ENCODE measurements at regions not wholly inside any gene's neighbourhood (a gene's known extent, or its start where the extent isn't known, plus 50 kb on each side); places are given as distances from the start of the nearest gene placed in this dataset.

DNA sequence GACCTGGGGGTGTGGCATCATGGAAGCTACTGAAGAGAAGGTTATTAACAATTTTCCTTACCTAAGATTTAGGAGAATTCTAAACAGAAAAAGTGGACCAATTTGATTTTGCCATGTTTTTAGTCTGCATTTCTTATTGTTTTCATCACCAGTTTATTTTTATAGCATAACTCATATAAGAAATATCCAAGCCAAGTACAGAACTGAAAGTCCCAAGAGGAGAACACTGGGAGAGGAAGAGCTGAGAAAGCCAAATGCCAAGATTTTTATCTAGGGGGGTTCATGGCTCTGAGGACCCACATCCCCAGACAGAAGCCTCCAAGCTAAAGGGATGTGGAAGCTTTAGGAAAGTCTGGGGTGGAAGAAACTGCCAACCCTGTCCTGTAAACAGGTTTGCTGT is 109.4 kb upstream of the DUSP10 start:
- in situ Hi-C loops (cut with MboI; ENCODE audit: low pct_ligation_motif_present in 1 of 4, low pct_unique_long_range_greater_than_20kb in 1 of 4, low sequenced_read_pairs in 3 of 4) = no loop called here
- intact Hi-C loops (cut with DNase I; ENCODE audit: low total_unique reads) = no loop called here

DNA sequence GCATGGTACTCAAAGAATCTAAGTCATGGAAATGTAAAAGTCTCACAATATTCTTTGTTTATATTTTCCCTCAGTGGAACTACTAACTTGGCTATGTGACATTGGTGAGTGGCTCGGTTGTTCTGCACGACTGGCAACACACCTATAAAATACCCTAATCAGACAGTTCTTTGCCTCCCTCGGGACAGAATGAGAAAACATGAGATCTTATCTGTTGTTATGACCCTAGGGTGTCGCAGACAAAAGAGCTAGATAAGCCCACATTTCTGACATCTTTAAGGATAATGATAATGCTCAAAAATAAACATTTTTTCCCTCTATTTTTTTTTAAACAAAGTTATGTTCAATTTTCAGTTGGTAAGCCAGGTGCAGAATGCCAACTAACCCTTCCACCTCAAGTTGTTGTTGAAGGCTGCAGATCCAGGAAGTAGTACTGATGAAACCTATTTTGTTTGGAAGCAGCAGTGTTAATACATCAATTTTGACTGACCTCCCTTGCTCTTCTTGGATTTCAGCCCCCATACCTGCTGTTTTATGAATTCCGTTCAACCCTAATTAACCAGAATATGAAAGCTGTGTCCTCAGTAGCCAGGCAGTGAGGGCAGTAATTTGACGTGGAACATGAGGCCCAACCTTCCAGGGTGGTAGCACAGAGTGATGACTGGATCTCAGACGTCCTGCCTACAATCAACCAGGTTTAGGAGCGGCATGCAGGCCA is 108.7 kb upstream of the DUSP10 start:
- in situ Hi-C loops (cut with MboI; ENCODE audit: low pct_ligation_motif_present in 1 of 4, low pct_unique_long_range_greater_than_20kb in 1 of 4, low sequenced_read_pairs in 3 of 4) (no loop called here), intact Hi-C loops (cut with DNase I; ENCODE audit: low total_unique reads) (no loop called here)
- Histone ChIP-seq H3K9me3 (no peaks in the 10 kb centered on the region), H3K36me3 (no peaks in the 10 kb centered on the region), H3K27ac (no peak overlapping the region), H3K4me3 (no peak overlapping the region), H3K4me1 (peaks cover 0 to 5% (median 0%) of the 10 kb centered on the region in 4 donors), H3K27me3 (no peaks in the 10 kb centered on the region)
- no peak for TF ChIP-seq POLR2AphosphoS5 (IDR thresholded peaks at IDR 0.05)
- TF ChIP-seq POLR2A (IDR thresholded peaks at IDR 0.05) = no peak
- no peak for TF ChIP-seq CTCF (IDR thresholded peaks at IDR 0.05)
- TF ChIP-seq EP300 (IDR thresholded peaks at IDR 0.05; ENCODE audit: low read depth) = no peak
- no peak for DNase-seq
- WGBS, 2 donors (ENCODE audit: low coverage in 1 of 2) = 81 to 95% methylated on average over 4 to 8 of the region's 8 CpGs

More for the DNA sequence above, 109.4 kb upstream of the DUSP10 start:
- Histone ChIP-seq H3K9me3 (no peaks in the 10 kb centered on the region), H3K27me3 (no peaks in the 10 kb centered on the region), H3K27ac (no peak overlapping the region), H3K4me3 (no peak overlapping the region), H3K4me1 (no peaks in the 10 kb centered on the region), H3K36me3 (no peaks in the 10 kb centered on the region)
- DNase-seq = no peak
- TF ChIP-seq EP300 (IDR thresholded peaks at IDR 0.05; ENCODE audit: low read depth) = no peak
- no peak for TF ChIP-seq POLR2AphosphoS5 (IDR thresholded peaks at IDR 0.05)

GRCh38 chr1:221849897-221850296 is 108.0 kb upstream of the DUSP10 start:
- no peaks in the 10 kb centered on the region for H3K36me3 ChIP-seq
- H3K4me3 ChIP-seq = no peak overlapping the region
- 89 to 100% methylated on average over 1 to 2 of the region's 2 CpGs for WGBS, 2 donors (ENCODE audit: low coverage in 1 of 2)
- intact Hi-C loops (cut with DNase I; ENCODE audit: low total_unique reads) (no loop called here), in situ Hi-C loops (cut with MboI; ENCODE audit: low pct_ligation_motif_present in 1 of 4, low pct_unique_long_range_greater_than_20kb in 1 of 4, low sequenced_read_pairs in 3 of 4) (no loop called here)
- peaks cover 0 to 5% (median 0%) of the 10 kb centered on the region in 4 donors for H3K4me1 ChIP-seq
- TF ChIP-seq CTCF (IDR thresholded peaks at IDR 0.05) (no peak), POLR2A (IDR thresholded peaks at IDR 0.05) (no peak), POLR2AphosphoS5 (IDR thresholded peaks at IDR 0.05) (no peak), EP300 (IDR thresholded peaks at IDR 0.05; ENCODE audit: low read depth) (no peak)
- H3K9me3 ChIP-seq = no peaks in the 10 kb centered on the region
- no peak overlapping the region for H3K27ac ChIP-seq
- H3K27me3 ChIP-seq = no peaks in the 10 kb centered on the region
- DNase-seq = no peak

DNA sequence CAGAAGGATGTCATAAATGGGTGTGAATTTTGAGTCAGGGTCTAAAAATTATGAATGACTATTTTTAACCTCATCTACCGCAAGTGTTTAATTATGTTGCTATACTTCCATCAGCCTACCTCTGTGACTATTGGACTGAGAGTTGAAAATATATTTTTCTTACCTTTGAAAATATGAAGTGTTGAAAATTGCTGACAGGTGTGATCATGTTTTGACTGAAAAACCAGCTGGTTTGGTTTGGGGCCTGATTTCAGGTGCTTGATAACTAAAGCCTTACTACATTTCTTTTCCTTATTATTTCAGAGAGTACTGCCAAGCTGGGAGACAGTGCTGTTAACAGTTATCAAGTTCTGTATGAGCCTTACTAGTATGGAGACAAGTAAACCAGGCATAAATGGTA is 107.2 kb upstream of the DUSP10 start:
- intact Hi-C loops (cut with DNase I; ENCODE audit: low total_unique reads) = no loop called here

More for the DNA sequence above, 107.2 kb upstream of the DUSP10 start:
- Histone ChIP-seq H3K4me3 (no peak overlapping the region), H3K27ac (no peak overlapping the region), H3K36me3 (no peaks in the 10 kb centered on the region), H3K9me3 (no peaks in the 10 kb centered on the region), H3K4me1 (peaks cover 0 to 5% (median 0%) of the 10 kb centered on the region in 4 donors), H3K27me3 (no peaks in the 10 kb centered on the region)
- in situ Hi-C loops (cut with MboI; ENCODE audit: low pct_ligation_motif_present in 1 of 4, low pct_unique_long_range_greater_than_20kb in 1 of 4, low sequenced_read_pairs in 3 of 4) = no loop called here
- no peak for DNase-seq
- TF ChIP-seq EP300 (IDR thresholded peaks at IDR 0.05; ENCODE audit: low read depth) (no peak), POLR2AphosphoS5 (IDR thresholded peaks at IDR 0.05) (no peak), POLR2A (IDR thresholded peaks at IDR 0.05) (no peak), CTCF (IDR thresholded peaks at IDR 0.05) (no peak)
- WGBS, 2 donors (ENCODE audit: low coverage in 1 of 2) = 90 to 100% methylated on average over 1 of the region's 1 CpG
